Mucosa of descending colon (tissue), 3 donors: ENCODE measurements at regions not wholly inside any gene's neighbourhood (a gene's known extent, or its start where the extent isn't known, plus 50 kb on each side); places are given as distances from the start of the nearest gene placed in this dataset.

Experiments used
- ATAC-seq: fragments of 200-7000 bp; cut with Tn5 transposase; one replicate; pipeline ENCODE4 v1.9.1; 2020; ENCODE audit warnings: mild to moderate bottlenecking, moderate library complexity
- DNase-seq, 3 donors: peaks; one replicate each; pipeline ENCODE4 v3.0.0-alpha.2; 2020
- H3K36me3 ChIP-seq: fragments of 200-600 bp; one replicate; pipeline ENCODE4 v1.8.0; 2021; ENCODE audit warnings: low read depth, mild to moderate bottlenecking
- H3K4me1 ChIP-seq: fragments of 200-600 bp; one replicate; pipeline ENCODE4 v1.8.0; 2021; ENCODE audit warnings: low read depth, mild to moderate bottlenecking
- H3K4me3 ChIP-seq: fragments of 200-600 bp; one replicate; pipeline ENCODE4 v1.8.0; 2021; ENCODE audit warnings: mild to moderate bottlenecking
- H3K9me3 ChIP-seq: fragments of 200-600 bp; one replicate; pipeline ENCODE4 v1.8.0; 2021; ENCODE audit warnings: mild to moderate bottlenecking
- CTCF ChIP-seq: fragments of 200-600 bp; IDR thresholded peaks from one replicate; pipeline ENCODE4 v1.8.0; 2022; ENCODE audit warnings: antibody characterized with exemption, mild to moderate bottlenecking
- intact Hi-C, 2 donors: fragments of 100-400 bp; cut with DNase I in 1 of 2; cut with micrococcal nuclease in 1 of 2; formaldehyde crosslinking; loops; one replicate each; pipeline versions ENCODE4 v1.11.0 to v1.11.1; 2022; cut with DNase I, micrococcal nuclease
- donor health status: DM: no; HTN: no; CAD: no; lungs with moderate emphysema.
- donor health status: DM: no; HTN: no; CAD: no.
- donor health status: DM: no; HTN: yes; CAD: no.

GRCh38 chr2:81093031-81093430 is 788.5 kb upstream of the LRRTM1 start:
- H3K4me3 ChIP-seq = no peak overlapping the region
- no peak for TF ChIP-seq CTCF
- H3K4me1 ChIP-seq = no peaks in the 10 kb centered on the region
- ATAC-seq = no peak
- DNase-seq = no peak
- no peaks in the 10 kb centered on the region for H3K9me3 ChIP-seq
- intact Hi-C loops = no loop called here
- no peaks in the 10 kb centered on the region for H3K36me3 ChIP-seq

DNA sequence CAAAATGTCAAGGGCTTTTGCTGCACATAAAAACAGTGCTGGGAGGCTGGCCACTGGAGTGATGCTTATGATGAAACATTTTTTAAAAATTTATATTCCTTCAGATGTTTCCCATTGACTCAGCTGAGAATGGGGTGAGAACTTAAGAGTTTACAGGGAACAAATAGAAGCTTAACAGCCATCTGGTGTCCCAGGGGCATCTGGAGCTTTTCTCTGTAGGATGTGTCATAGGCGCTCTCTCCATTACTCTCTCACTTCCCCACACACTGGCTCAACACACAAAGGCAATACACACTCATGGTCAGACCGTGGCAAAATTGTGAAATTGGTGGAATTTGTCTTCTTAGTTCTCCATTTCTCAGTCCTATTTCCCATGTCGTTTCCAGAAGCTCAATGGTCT is 783.1 kb upstream of the LRRTM1 start:
- Histone ChIP-seq H3K4me1 (no peaks in the 10 kb centered on the region), H3K9me3 (no peaks in the 10 kb centered on the region), H3K36me3 (no peaks in the 10 kb centered on the region), H3K4me3 (no peak overlapping the region)
- no peak for TF ChIP-seq CTCF
- DNase-seq (no peak), ATAC-seq (no peak)
- intact Hi-C loops = no loop called here

- no peak for TF ChIP-seq CTCF
- H3K4me1 ChIP-seq = no peaks in the 10 kb centered on the region
- H3K9me3 ChIP-seq = peaks cover 2% of the 10 kb centered on the region
- intact Hi-C loops = no loop called here
- H3K36me3 ChIP-seq = no peaks in the 10 kb centered on the region
- DNase-seq = no peak
- no peak overlapping the region for H3K4me3 ChIP-seq
- no peak for ATAC-seq
Observed at GRCh38 chr2:81084101-81084500, 779.5 kb upstream of the LRRTM1 start.

- ATAC-seq = no peak
- DNase-seq = no peak
- Histone ChIP-seq H3K4me3 (no peak overlapping the region), H3K36me3 (no peaks in the 10 kb centered on the region), H3K9me3 (peaks cover 6% of the 10 kb centered on the region), H3K4me1 (no peaks in the 10 kb centered on the region)
- TF ChIP-seq CTCF = no peak
- intact Hi-C loops = no loop called here
Observed at GRCh38 chr2:81078631-81079030, 774.1 kb upstream of the LRRTM1 start.

- Histone ChIP-seq H3K4me3 (no peak overlapping the region), H3K36me3 (no peaks in the 10 kb centered on the region), H3K4me1 (no peaks in the 10 kb centered on the region), H3K9me3 (peaks cover 6% of the 10 kb centered on the region)
- no peak for TF ChIP-seq CTCF
- ATAC-seq (no peak), DNase-seq (no peak)
- intact Hi-C loops = no loop called here
Observed at GRCh38 chr2:81078102-81078501, 773.5 kb upstream of the LRRTM1 start.

GRCh38 chr2:81077396-81077795 is 772.8 kb upstream of the LRRTM1 start:
- no peak overlapping the region for H3K4me3 ChIP-seq
- ATAC-seq = no peak
- peaks cover 6% of the 10 kb centered on the region for H3K9me3 ChIP-seq
- H3K4me1 ChIP-seq = no peaks in the 10 kb centered on the region
- H3K36me3 ChIP-seq = no peaks in the 10 kb centered on the region
- DNase-seq = no peak
- intact Hi-C loops = no loop called here
- no peak for TF ChIP-seq CTCF
